ENCODE measurements at regions not wholly inside any gene's neighbourhood (a gene's known extent, or its start where the extent isn't known, plus 50 kb on each side); places are given as distances from the start of the nearest gene placed in this dataset.

GRCh38 chr7:137084607-137085380 lies 216.3 kb downstream of the CHRM2 start:
- WGBS, result 49% methylated on average over 5 of the region's 5 CpGs
- Histone ChIP-seq H3K36me3 (ENCODE audit: control insufficient read depth in 4 of 4, insufficient read depth in 3 of 4, low read depth in 1 of 4, low read length in 3 of 4) (no peaks in the 10 kb centered on the region), H3K27me3 (ENCODE audit: control insufficient read depth in 4 of 4, insufficient read depth in 4 of 4, low read length in 3 of 4) (no peaks in the 10 kb centered on the region), H3K9me3 (ENCODE audit: control insufficient read depth in 4 of 4, low read length in 3 of 4) (no peaks in the 10 kb centered on the region), H3K9ac (ENCODE audit: low read depth in 1 of 2, low read length in 2 of 2) (no peak overlapping the region), H3K4me1 (ENCODE audit: control insufficient read depth in 4 of 4, insufficient read depth in 4 of 4, low read length in 3 of 4) (no peaks in the 10 kb centered on the region), H3K27ac (ENCODE audit: low read depth in 1 of 2, low read length in 2 of 2) (no peak overlapping the region), H3K4me3 (ENCODE audit: low read depth in 1 of 3, low read length in 3 of 3) (no peak overlapping the region)
- TF ChIP-seq NR2F2 (IDR thresholded peaks at IDR 0.05) (no peak), FOXA2 (IDR thresholded peaks at IDR 0.05) (no peak), SP1 (IDR thresholded peaks at IDR 0.05) (no peak), HNF4G (IDR thresholded peaks at IDR 0.05) (no peak), GABPA (IDR thresholded peaks at IDR 0.05 in 1 of 2, conservative IDR thresholded peaks at IDR 0.05 in 1 of 2) (no peak), EGR1 (IDR thresholded peaks at IDR 0.05; ENCODE audit: low read depth in 2 of 2) (no peak), JUND (IDR thresholded peaks at IDR 0.05) (no peak), ATF3 (IDR thresholded peaks at IDR 0.05) (no peak), FOXA1 (IDR thresholded peaks at IDR 0.05) (no peak), TAF1 (conservative IDR thresholded peaks at IDR 0.05) (no peak)
- DNase-seq (ENCODE audit: low spot score), result no peak

- Histone ChIP-seq H3K9me3 (ENCODE audit: control insufficient read depth in 4 of 4, low read length in 3 of 4) (no peaks in the 10 kb centered on the region), H3K9ac (ENCODE audit: low read depth in 1 of 2, low read length in 2 of 2) (no peak overlapping the region), H3K27ac (ENCODE audit: low read depth in 1 of 2, low read length in 2 of 2) (no peak overlapping the region), H3K36me3 (ENCODE audit: control insufficient read depth in 4 of 4, insufficient read depth in 3 of 4, low read depth in 1 of 4, low read length in 3 of 4) (no peaks in the 10 kb centered on the region), H3K27me3 (ENCODE audit: control insufficient read depth in 4 of 4, insufficient read depth in 4 of 4, low read length in 3 of 4) (no peaks in the 10 kb centered on the region), H3K4me3 (ENCODE audit: low read depth in 1 of 3, low read length in 3 of 3) (no peak overlapping the region), H3K4me1 (ENCODE audit: control insufficient read depth in 4 of 4, insufficient read depth in 4 of 4, low read length in 3 of 4) (no peaks in the 10 kb centered on the region)
- DNase-seq (ENCODE audit: low spot score), result no peak
- TF ChIP-seq REST (IDR thresholded peaks at IDR 0.05) (no peak), TAF1 (conservative IDR thresholded peaks at IDR 0.05) (no peak), RAD21 (IDR thresholded peaks at IDR 0.05) (no peak), CTCF (IDR thresholded peaks at IDR 0.05; ENCODE audit: low read depth, low read length, missing input control) (no peak), ZBTB33 (IDR thresholded peaks at IDR 0.05) (no peak), FOXA2 (IDR thresholded peaks at IDR 0.05) (no peak), RXRA (IDR thresholded peaks at IDR 0.05) (no peak), ATF3 (IDR thresholded peaks at IDR 0.05) (no peak), HNF4G (IDR thresholded peaks at IDR 0.05) (no peak), HNF4A (conservative IDR thresholded peaks at IDR 0.05) (no peak), EGR1 (IDR thresholded peaks at IDR 0.05; ENCODE audit: low read depth in 2 of 2) (no peak), NR2F2 (IDR thresholded peaks at IDR 0.05) (no peak), GABPA (IDR thresholded peaks at IDR 0.05 in 1 of 2, conservative IDR thresholded peaks at IDR 0.05 in 1 of 2) (no peak), YY1 (IDR thresholded peaks at IDR 0.05) (no peak), JUND (IDR thresholded peaks at IDR 0.05) (no peak), SP1 (IDR thresholded peaks at IDR 0.05) (no peak), MAX (IDR thresholded peaks at IDR 0.05) (no peak), FOXA1 (IDR thresholded peaks at IDR 0.05) (no peak)
These were observed 213.9 kb downstream of the CHRM2 start for GRCh38 chr7:137082391-137082790.

Data from liver (tissue), 8 donors.